SK-MEL-5 (cell line): ENCODE measurements at regions not wholly inside any gene's neighbourhood (a gene's known extent, or its start where the extent isn't known, plus 50 kb on each side); places are given as distances from the start of the nearest gene placed in this dataset.
"Not testable (repeated sequence)": the region's sequence is repeated elsewhere in the genome, so short reads cannot be mapped to it uniquely, and the experiment has no call there.

ENCODE experiments used
- DNase-seq: peaks from one replicate; pipeline ENCODE4 v3.0.0-alpha.2; 2016; ENCODE audit warnings: low read depth, low spot score
- in situ Hi-C: cut with HindIII; loops from 2 replicates; pipeline ENCODE4 v1.10.0; 2016; ENCODE audit warnings: low sequenced_read_pairs, high pct_unique_total_duplicates, low pct_unique_long_range_greater_than_20kb

GRCh38 chr5:82544004-82544403, 265.9 kb upstream of the RPS23 start:
- no peak for DNase-seq
- in situ Hi-C loops: no loop called here

GRCh38 chr5:82540301-82540700, 262.1 kb upstream of the RPS23 start:
- in situ Hi-C loops: no loop called here
- no peak for DNase-seq

DNA sequence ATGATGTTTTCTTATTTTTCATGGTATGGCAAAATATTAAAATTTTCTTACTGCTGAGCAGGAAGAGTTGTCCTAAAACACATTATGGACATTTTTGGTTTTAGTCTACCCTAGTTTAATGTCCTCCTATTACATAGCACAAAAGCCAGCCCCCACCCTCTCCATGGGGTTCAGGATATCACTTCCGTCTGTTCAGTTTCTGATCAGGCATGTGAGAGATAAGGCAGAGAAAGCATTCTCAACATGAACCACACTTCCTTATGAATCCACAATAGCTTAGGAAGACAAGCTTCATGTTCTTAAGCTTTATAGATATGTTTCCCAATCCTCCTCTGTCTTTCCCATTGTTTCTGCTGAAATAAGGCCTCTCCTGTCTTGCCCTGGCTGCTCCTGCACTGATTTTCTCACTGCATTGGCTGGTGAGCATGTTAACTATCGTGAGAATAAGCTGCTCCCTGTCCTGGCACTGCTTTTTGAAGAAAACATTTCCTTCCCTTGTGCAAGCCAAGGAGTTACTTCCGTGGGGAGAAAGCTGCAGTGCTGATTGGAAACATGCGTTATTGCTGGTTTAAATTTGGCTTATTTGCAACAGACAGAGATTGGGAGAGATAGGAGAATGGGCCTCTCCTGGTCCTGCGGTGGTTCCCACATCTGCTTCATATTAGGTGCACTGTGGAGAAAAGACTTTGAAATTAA, 260.3 kb upstream of the RPS23 start:
- in situ Hi-C loops: no loop called here
- no peak for DNase-seq

- in situ Hi-C loops: no loop called here
Observed at GRCh38 chr5:82537687-82538306, 259.6 kb upstream of the RPS23 start.

GRCh38 chr5:82534986-82535385, 256.8 kb upstream of the RPS23 start:
- no peak for DNase-seq
- in situ Hi-C loops: no loop called here

More at GRCh38 chr5:82537687-82538306, 259.6 kb upstream of the RPS23 start:
- no peak for DNase-seq

- in situ Hi-C loops, DNase-seq: not testable (repeated sequence)
Observed at GRCh38 chr5:82532075-82532474, 253.9 kb upstream of the RPS23 start.

- in situ Hi-C loops: no loop called here
Observed at GRCh38 chr5:82526540-82526939, 248.4 kb upstream of the RPS23 start.

GRCh38 chr5:82525626-82526025, 247.5 kb upstream of the RPS23 start:
- in situ Hi-C loops: no loop called here
- no peak for DNase-seq

More at GRCh38 chr5:82526540-82526939, 248.4 kb upstream of the RPS23 start:
- no peak for DNase-seq

GRCh38 chr5:82523633-82524032, 245.5 kb upstream of the RPS23 start:
- in situ Hi-C loops: no loop called here
- DNase-seq: no peak

DNA sequence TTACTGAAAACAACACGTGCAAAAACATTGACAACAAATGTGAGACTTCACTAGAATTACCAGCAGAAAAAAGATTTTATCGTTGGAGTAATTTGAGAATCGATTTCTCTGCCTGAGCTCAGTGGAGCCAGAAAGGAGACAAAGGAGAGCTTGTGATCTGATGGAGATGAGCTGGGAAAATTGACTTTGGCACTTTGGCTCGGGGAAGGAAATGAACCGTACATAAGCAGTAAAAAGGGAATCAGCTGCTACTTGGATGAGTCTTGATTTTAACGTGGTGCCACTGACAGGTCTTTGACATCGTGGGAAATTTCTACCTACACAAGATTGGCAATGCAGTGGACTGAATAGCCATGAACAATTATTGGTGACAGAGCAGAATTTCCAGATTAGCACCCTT, 244.7 kb upstream of the RPS23 start:
- no peak for DNase-seq
- in situ Hi-C loops: no loop called here

GRCh38 chr5:82521431-82522051, 243.4 kb upstream of the RPS23 start:
- no peak for DNase-seq
- in situ Hi-C loops: no loop called here

- in situ Hi-C loops: no loop called here
- DNase-seq: no peak
Observed at GRCh38 chr5:82519558-82519957, 241.4 kb upstream of the RPS23 start.

GRCh38 chr5:82517544-82518075, 239.5 kb upstream of the RPS23 start:
- no peak for DNase-seq
- in situ Hi-C loops: no loop called here

- no peak for DNase-seq
- in situ Hi-C loops: no loop called here
Observed at GRCh38 chr5:82513738-82514137, 235.6 kb upstream of the RPS23 start.

DNA sequence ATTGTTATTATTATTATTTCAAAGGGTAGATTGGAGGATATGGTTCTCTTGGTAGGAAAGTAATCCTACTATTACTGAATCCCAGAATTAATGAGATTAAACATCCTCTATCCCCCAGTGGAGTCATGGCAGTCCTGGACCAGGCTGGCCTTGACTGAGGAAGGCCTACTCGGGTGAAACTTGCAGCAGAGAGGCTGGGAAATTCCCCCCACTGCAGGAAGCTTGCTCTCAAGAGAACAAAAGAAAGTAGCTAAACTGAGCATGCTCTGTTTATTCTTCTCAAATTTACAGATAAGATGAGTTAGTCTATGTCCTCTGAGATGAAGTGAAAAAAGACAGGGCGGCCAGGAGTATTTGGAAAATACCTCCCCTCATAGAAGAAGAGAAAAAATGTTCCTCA, 233.9 kb upstream of the RPS23 start:
- in situ Hi-C loops: no loop called here
- no peak for DNase-seq

DNA sequence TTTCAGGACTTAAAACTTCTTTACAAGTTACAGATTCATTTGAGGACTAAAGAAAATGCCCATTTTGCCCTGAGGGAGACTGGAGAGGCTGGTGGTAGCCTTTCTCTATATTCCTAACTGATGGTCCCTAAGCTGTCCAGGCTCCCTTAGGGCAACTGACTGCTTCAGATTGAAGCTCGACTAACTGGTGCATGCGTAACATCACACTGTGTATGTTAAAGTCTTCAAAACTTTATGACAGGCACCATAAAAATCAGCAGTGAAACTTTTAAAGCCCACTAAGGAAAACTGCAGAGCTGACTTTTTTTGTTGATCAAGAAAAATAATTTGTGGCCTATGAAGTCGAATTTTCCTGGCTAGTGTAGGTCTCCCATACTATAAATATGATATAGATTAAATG, 233.0 kb upstream of the RPS23 start:
- in situ Hi-C loops: no loop called here
- no peak for DNase-seq

- in situ Hi-C loops: no loop called here
- no peak for DNase-seq
Observed at GRCh38 chr5:82509762-82510161, 231.6 kb upstream of the RPS23 start.

- in situ Hi-C loops: not testable (repeated sequence)
Observed at GRCh38 chr5:82506390-82506789, 228.2 kb upstream of the RPS23 start.

More at GRCh38 chr5:82506390-82506789, 228.2 kb upstream of the RPS23 start:
- not testable (repeated sequence) for DNase-seq
